ENCODE measurements at regions not wholly inside any gene's neighbourhood (a gene's known extent, or its start where the extent isn't known, plus 50 kb on each side); places are given as distances from the start of the nearest gene placed in this dataset.

- TF ChIP-seq CTCF (IDR thresholded peaks at IDR 0.05; ENCODE audit: poor library complexity) (no peak), EZH2 (IDR thresholded peaks at IDR 0.05; ENCODE audit: borderline replicate concordance) (no peak), EZH2phosphoT487 (IDR thresholded peaks at IDR 0.05; ENCODE audit: low read depth, severe bottlenecking, unreplicated experiment) (no peak)
Observed at GRCh38 chr2:128502200-128502599, 183.5 kb upstream of the HS6ST1 start.
